Amniotic epithelial cell (primary cell): ENCODE measurements at regions not wholly inside any gene's neighbourhood (a gene's known extent, or its start where the extent isn't known, plus 50 kb on each side); places are given as distances from the start of the nearest gene placed in this dataset.

Experiments
- DNase-seq: peaks from one replicate; pipeline ENCODE4 v3.0.0-alpha.2; 2010; ENCODE audit warnings: low read depth

DNA sequence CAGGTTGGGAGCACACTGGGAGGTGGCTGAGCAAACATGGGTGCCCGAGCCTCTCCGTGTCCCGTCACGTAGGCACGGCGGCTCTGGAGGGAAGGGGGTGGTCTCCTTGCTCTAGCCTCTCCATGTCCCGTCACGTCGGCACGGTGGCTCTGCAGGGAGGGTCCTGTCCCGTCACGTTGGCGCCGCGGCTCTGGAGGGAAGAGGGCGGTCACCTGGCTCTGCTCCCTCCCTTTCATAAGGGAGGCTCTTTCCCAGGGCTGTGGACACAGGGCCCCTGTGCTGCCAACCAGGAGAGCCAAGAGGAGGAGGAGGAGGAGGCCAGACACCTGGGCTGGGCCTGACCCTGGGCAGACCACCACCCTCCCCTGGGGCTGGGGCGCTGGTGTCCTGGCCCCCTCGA lies 1173.7 kb downstream of the BRD1 start:
- no peak for DNase-seq

DNA sequence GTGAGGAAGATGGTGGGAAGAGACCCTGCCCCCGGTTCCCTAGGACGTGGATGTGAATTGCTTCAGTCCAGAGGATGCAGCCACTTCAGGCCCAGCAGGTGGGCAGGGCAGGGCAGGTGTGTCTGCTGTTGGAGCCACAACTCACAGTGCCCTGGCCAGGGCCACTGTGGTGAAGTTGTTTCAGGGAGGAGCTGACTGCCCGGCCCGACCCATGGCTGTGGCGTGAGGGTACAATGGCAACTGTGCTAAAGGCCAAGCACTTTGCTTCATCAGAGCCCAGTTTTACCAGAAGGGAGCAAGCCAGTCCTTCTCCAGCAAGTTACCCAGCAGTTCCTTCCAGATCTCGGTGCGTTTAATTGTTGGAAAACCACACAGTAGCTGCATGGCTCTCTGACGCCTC lies 1174.4 kb downstream of the BRD1 start:
- DNase-seq: no peak

DNA sequence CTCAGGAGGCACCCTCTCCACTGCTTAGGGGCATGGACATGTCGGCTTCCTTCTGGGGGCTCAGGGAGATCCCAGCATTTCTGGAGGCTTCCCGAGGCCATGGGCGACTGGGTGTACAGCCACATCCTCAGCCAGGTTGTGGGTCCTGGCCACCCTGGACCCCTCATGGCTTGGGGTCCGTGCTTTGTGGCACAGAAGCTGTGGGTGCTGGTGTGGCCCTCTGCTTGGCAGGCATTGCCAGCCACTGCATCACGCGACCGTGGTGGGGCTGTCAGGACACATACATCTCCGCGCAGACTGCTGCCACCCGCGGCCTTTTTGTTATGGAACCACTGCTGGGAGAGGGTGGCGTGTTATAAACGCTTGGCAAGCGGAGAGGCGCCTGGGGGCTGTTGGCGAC lies 1174.9 kb downstream of the BRD1 start:
- DNase-seq: no peak

DNA sequence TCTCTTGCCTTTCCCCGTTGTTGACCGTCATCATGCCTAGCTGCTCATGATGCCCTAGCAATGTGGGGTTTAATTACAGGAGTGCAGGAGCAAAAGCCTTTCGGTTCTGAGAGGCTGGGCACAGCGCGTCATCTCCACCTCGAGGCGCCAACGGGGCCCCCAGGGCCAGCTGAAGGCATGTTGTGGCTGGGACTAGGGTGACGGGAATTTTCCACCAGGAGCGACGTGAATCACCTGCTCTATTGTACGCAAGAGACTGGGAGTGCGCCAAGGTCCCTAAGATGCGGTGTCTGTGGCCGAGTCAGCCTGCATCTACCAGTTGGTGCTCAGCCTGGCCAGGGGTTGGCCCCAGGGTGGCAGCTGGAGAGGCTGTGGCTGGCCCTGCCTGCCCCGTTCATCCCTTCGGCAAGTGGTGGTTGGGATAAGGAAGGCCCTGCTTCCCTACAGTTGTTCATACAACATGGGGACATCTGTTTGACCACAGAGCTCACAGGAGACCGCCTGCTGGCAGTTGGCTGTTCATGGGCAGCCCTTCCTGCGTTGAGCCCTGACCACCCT lies 1175.6 kb downstream of the BRD1 start:
- DNase-seq: no peak

DNA sequence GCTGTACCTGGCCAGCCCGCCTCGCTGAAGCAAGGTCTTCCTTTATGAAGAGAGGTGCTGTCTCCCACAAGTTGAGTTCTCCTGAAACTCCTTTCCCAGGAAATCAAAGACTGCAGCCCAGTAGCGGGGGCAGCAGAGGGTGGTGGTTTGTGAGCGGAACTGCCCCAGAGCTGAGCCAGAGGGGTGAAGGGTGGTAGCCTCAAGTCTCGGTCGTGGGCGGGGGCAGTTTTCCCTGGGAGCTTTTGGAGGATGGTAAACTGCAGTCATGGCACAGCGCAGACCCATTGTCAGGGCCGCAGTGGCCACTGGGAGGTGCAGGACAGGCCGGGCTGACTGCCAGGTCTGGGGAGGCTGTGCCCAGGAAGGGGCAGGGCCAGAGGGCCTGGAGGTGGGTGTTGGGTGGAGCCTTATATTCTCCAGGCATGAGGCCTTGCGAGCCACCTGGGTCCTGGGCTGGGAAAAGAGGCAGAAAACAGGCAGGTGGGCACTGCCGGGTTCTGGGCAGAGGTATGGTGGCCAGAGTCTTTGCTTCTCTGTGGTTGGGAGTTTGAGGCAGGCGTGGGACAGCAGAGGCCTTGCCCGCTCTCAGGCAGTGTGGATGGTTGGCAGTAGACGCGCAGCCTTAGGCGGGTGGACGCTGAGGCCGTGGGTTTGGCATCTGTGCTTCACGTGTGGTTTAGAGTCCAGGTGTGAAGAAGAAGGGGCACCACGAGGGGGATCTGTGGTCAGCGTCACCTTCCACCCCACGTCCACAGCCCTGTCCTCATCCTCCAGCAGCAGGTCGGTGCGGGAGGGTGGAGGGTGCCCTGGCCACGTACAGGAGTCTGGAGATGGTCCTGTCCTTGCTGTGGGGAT lies 1176.4 kb downstream of the BRD1 start:
- no peak for DNase-seq

DNA sequence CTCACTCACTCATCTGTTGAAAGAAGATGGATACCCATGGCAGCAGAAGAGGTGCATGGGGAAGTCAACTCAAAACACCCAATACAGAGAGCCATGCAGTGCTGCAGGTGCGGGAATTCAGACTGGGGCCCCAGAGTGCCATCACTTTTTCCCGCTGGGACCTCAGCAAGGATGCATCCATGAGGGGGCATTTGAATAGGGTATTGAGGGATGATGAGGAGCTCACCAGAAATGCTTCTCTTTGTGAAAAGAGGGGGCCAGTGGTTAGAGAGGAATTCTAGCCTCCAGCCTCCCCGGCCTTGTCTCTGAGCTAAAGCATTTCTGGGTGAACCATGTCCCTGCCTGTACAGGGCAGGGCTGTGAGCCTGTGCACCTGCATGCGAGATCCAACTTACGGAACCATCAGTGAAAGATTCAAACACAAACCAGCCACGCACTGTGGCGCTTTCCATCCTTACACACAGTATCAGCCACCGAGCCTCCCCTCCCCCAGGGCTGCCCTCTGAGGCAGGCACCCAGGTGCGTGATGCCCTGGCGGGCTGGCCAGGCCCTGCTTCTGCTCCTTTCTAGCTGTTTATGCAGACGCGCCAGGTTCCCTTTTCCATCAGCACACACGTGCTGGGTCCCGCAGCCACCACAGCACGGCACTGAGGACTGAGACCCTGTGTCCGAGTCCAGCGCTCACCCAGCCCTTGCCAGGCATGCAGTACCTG lies 1177.2 kb downstream of the BRD1 start:
- no peak for DNase-seq

DNA sequence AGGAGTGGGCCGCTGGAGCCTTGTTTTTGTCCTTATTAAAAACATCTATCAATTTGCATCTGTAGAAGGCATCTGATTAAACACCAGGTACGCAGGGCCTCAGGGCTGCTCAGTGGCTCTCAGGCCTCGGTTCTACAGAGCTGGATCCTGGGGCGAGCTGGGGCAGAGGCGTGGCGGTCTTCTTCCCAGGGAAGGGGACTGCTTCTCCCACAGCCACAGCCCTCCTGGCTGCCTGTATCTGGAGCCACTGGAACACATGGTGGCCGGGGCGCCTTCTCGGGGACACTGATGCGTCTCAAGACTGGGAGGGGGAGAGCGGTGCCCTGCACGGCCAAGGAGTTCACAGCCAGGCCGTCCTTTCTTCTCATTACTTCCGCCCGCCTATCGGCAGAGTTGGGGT lies 1178.2 kb downstream of the BRD1 start:
- DNase-seq: no peak

DNA sequence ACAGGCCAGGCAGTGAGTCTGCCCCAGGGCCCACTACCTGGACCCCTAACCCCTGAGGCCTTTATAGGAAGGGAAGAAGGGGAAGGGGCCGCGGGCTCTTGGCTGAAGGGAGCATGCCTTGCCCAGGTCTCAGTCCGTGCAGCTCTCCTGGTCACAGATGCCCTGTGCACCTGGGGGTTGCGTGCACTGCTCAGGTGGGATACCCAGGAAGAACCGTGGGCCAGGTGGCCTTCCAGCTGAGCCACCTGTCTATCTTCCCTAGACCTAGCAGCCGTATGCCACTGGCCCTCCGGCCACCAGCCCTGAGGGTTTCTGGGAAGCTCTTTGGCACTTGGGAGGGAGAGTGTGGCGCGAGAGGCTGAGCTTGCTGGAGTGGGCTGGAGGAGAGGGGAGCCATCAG lies 1178.6 kb downstream of the BRD1 start:
- DNase-seq: no peak

DNA sequence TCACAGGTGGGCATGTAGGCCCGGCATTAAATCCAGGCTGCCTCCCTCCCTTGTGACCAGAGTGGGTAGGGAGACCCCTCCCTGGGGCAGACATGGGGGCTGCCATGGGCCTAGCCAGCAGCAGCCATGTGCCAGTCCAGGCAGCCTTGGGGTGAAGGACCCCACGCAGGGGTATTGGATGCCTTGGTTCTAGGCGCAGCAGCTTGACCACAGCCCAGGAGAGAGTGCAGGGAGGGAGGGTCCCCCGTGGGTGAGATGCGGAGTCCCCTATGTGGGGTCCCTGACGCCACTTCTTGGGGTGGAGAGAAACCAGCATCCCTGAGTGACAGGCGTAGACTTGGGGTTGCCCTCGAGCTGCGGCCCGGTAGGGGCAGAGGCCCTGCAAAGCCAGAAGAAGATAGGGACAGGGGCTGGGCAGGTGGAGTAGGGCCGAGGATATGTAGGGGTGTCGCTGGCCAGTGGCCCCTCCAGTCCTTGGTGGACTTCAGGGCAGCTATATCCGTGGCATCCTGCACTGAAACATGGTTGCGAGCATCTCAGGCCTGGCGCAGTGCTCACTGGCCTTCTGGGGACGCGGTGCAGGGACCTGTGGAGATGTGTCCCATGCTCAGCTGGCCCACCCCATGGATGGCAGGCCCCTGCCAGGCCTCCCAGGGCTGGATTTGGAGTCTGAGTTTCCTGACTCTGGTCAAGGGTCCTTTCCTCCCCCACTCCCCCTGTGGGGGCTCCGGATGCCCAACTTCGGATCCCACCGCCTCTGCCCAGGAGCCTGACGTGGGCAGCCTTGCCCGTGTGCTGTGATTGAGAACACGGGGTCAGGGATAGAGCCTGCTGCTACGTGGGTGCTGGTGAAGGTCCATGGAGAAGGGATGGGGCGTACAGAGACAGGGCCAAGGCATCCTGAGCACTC lies 1179.8 kb downstream of the BRD1 start:
- DNase-seq: no peak

DNA sequence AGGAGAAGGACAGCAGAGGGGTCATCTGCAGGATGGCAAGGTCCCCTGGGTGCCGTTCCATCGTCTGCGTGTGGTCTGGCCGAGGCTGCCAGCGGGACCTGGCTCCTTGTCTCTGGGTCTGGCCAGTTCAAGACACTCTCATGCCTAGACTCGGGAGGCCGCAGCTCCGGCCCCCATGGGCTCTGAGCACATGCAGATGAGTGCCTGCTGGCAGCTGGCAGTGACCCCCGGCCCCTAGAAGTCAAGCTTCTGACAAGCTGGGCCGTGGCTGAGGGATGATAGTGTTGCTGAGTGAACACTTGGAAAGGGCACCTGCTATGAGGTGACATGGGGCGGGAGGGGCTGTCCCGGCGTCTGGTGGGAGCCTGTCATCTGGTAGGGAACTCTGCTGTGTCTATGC lies 1180.6 kb downstream of the BRD1 start:
- no peak for DNase-seq

DNA sequence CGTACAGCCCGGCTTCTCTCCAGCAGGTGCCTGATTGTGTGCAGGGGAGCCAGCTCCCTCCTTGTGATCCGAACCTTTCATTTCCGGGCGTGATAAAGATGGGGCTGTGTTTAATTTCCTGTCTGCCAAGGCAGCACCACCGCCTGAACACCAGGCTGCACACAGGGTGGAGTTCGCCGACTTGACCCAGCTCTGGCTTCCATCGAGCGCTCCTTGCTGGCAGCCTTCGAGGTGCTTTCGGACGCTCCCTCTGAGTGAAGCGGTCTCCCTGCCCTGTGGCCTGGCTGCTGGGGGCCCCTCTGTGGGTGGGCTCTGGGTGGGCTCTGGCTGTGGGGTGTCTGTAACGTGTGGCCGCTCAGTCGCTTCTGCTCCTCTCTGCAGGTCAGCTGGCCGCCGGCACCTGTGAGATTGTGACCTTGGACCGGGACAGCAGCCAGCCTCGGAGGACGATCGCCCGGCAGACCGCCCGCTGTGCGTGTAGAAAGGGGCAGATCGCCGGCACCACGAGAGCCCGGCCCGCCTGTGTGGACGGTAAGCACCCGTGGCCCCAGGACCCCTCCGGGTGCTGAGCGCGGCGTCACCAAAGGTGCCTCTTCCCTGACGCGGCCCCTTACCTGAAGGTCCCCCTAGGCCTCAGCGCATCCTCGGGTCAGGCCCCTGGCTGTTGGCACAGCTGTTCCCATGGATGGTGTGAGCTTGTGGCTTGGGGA lies 1181.3 kb downstream of the BRD1 start:
- no peak for DNase-seq

DNA sequence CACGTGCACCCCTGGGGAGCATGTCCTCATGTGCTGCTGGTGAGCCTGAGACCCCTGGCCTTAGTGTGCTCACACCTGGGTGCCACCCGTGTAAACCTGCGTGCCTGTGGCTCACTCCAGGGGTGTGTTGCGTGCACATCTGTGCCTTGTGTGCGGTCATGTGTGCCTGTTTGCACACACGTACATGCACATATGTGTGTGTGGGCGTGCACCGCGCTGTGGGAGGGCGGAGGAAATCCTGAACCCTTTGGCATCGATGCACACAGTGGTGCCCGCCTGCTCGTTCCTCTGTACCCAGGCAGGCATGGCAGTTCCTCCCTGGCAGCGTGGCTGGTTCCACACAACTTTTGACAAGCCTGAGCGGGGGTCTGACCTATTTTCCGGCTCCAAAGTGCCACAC lies 1181.9 kb downstream of the BRD1 start:
- no peak for DNase-seq

DNA sequence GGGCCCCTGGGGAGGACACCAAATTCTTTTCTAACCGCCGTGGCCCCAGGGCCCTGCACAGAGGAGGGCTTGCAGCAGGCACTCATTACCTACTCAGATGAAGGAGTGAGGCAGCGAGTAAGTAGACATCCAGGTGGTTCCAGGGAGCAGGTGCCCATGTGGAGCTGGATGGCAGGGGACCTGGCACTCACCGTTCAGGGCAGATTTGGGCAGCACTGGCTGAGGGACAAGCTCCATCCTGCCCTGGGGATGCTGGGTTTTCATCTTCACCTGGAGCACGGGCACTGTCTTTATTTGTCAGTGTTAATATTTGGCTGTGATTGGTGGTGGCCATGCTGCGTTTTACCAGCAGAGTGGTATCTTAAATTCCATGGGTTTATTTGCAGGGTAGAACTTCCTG lies 1182.7 kb downstream of the BRD1 start:
- DNase-seq: no peak

DNA sequence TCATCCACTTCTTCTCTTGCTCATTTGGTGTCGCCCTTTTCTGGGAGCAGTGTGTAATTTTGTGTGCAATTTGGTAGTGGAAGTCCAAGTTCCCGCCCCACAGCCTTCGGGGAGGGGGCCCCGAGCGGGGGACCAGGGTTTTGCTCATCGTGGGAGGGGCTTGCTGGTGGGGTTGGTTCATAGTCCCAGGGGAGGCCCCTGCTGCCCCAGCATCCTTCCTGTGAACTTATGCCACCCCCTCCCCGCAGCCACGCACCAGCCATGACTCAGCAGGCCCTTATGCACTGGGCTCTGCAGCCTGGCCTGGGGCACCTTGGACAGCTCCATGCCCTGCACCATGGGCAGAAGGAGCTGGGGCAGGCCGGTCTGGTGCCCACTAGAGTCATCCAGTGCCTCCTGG lies 1183.6 kb downstream of the BRD1 start:
- DNase-seq: no peak

DNA sequence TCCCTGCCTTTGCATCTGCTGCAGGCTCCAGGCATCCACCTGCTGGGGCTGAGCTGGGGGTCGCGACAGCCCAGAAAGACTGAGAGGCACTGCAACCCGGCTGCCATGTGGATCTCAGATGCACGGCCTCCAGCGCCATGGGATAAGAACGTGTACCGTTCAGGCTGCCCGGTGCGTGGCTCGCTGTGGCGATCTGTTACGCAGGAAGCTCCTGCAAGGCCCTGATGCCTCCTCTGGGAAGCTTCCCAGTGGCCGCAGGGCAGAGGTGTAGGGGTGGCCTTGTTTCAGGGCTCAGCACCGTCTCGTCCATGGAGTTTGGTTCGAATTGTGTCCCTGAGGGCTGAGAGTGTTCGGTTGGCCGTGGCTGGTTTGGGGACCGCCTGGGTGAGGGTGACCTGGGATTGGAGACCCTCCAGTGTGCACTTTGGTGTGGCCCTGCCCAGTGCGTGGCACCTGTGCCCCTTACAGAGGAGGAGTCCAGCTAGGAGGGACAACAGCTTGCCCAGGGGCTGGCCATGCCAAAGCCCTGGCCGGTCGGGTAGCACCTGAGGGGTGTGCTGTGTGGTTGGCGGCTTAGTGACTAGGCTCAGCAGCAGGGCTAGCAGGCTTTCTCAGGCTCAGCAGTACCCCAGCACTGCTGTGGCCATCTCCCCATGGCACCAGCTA lies 1184.5 kb downstream of the BRD1 start:
- no peak for DNase-seq

DNA sequence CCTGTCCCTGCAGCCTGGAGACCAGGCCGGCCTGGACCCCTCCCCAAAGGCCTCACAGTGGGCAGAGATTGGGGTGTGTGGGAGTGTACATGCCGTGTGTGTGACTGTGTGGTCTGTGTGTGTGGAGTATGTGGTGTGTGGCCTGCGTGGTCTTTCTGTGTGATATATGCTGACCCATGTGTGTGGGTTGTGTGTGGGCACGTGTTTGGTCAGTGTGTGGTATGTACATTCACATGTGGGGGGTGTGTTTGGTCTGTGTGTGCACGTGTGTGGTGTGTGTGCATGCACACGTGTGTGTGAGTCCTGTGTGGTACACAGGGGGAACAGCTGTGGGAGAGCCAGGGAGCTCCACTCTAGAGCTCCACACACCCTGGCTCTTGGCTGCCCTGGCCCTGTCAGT lies 1185.1 kb downstream of the BRD1 start:
- no peak for DNase-seq

DNA sequence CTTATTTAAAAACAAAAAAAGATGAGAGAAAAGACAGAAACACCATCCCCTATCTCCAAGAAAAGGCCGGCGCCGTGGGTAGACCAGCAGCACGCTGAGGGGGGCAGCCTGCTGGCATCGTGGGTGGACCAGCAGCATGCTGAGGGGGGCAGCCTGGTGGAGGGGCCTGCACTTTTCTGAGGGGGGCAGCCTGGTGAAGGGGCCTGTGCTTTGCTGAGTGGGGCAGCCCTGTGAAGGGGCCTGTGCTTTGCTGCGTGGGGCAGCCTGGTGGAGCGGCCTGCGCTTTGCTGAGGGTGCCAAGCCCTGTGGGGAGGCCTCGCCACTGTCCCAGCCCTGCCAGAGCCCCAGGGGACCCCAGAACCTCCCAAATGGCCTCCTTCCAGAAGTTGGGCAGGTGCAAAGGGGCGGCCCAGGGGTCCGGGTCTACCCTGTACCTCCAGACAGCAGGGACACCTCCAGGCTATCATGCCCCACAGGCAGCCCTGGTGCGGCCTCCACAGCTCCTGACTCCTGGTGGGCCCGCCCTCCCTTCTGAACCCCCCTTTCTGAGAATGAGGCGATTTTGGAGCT lies 1185.7 kb downstream of the BRD1 start:
- DNase-seq: no peak

DNA sequence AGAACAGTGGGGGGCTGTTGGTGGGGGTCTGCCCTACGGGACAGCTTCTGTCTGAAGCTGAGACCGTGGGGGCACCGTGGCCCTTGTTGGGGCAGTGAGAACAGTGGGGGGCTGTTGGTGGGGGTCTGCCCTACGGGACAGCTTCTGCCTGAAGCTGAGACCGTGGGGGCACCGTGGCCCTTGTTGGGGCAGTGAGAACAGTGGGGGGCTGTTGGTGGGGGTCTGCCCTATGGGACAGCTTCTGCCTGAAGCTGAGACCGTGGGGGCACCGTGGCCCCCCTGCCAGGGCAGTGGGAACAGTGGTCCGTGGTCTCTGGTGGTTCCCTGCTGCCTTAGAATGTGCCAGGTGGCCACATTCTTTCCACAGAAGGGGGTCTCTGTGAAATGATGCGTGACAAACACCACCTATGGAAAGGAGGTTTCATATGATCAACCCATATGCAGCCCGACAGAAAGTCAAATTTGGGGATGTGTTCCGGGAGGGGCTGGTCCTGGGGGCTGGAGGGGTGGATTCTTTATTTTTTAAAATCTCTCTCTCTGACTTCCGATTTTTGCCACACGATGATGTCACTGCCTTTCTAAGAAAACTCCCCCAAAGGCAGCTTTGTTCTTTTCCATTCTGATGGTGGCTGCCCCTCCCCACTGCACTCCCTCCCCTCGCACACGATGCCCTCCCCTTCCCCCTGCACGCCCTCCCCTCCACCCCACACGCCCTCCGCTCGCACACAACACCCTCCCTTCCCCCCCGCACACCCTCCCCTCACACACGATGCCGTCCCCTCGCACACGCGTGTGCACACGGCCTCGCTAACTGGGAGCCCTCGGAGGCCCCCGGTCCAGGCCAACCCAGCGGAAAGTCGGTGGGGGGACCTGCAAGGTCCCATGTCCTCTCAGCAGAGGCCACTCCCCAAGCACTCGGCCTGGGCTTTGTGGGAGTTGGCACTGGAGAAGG lies 1186.5 kb downstream of the BRD1 start:
- no peak for DNase-seq

DNA sequence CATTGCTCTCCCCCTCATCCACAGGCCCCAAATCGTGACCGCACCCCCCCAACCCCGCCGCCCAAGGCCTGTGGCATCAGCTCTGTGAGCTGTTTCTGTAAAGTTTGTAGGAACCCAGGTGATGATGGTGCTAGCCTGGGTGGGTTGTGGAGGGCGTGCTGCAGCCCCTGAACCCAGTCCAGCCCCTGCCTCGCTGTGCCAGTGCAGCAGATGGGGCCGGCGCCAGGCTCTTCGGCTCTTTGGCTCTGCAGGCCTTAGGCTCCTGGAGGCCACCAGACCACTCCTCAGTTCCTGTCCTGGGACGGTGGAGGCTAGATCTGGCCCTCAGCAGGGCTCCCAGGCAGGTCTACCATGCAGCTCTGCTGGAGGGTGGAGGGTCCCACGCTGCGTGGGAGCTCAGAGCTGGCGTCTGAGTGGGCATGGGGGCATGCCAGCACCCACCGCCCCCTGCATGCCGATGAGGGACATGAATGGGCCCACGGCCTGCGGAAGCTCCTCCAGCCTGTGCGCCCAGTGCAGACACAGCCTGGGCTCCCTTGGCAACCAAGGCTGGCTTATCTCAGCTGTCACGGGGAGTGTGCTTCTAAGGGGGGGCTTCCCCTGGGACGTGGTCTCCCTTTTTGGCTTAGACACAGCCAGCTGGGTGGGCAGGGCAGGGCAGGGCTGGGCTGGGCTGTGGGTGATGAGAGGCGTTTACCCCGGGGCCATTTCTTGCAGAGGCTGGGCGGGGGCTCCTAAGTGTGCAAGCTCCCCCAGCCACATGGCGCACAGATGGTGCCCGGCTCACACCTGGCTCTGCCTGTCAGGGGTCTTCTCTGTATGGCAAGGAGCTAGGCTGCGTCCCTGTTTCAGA lies 1187.6 kb downstream of the BRD1 start:
- no peak for DNase-seq
